Ascending aorta (tissue), 2 donors: ENCODE measurements at regions not wholly inside any gene's neighbourhood (a gene's known extent, or its start where the extent isn't known, plus 50 kb on each side); places are given as distances from the start of the nearest gene placed in this dataset.

Experiments
- DNase-seq, 2 donors: peaks; one replicate each; pipeline ENCODE4 v3.0.0-alpha.2; 2019; ENCODE audit warnings: low spot score in 2 of 2
- H3K27ac ChIP-seq, 2 donors: fragments of 200-600 bp; sonication (generic); one replicate each; pipeline ENCODE4 v1.5.1; 2016 to 2017; ENCODE audit warnings: mild to moderate bottlenecking in 1 of 2
- H3K27me3 ChIP-seq: fragments of 200-600 bp; sonication (generic); one replicate; pipeline ENCODE4 v1.5.1; 2017
- H3K36me3 ChIP-seq, 2 donors: fragments of 200-600 bp; sonication (generic); one replicate each; pipeline ENCODE4 v1.5.1; 2016
- H3K4me1 ChIP-seq, 2 donors: fragments of 200-600 bp; sonication (generic); one replicate each; pipeline ENCODE4 v1.5.1; 2016 to 2017; ENCODE audit warnings: mild to moderate bottlenecking in 1 of 2
- H3K4me3 ChIP-seq, 2 donors: fragments of 200-600 bp; sonication (generic); one replicate each; pipeline ENCODE4 v1.5.1; 2016 to 2017; ENCODE audit warnings: mild to moderate bottlenecking in 1 of 2
- H3K9me3 ChIP-seq, 2 donors: fragments of 200-600 bp; sonication (generic); one replicate each; pipeline ENCODE4 v1.5.1; 2016
- intact Hi-C: fragments of 100-400 bp; cut with DNase I; formaldehyde crosslinking; loops from one replicate; pipeline ENCODE4 v1.15.1; 2023
- TF ChIP-seq, protein P1 (sequence below), 3 experiments: fragments of 200-600 bp in 2 of 3; fragments of 450-650 bp in 1 of 3; sonication (generic) in 2 of 3; IDR thresholded peaks; one replicate each; pipeline ENCODE4 v1.5.1; 2016 to 2019; ENCODE audit warnings: antibody characterized with exemption in 3 of 3, mild to moderate bottlenecking in 1 of 3, moderate library complexity in 1 of 3

GRCh38 chr22:49589811-49590210, 237.9 kb downstream of the BRD1 start:
- H3K27me3 ChIP-seq, result no peaks in the 10 kb centered on the region
- H3K4me3 ChIP-seq, result no peak overlapping the region
- H3K4me1 ChIP-seq, result no peaks in the 10 kb centered on the region
- no peaks in the 10 kb centered on the region for H3K36me3 ChIP-seq
- H3K9me3 ChIP-seq, result no peaks in the 10 kb centered on the region
- H3K27ac ChIP-seq, result no peak overlapping the region
- TF ChIP-seq, protein P1, sequence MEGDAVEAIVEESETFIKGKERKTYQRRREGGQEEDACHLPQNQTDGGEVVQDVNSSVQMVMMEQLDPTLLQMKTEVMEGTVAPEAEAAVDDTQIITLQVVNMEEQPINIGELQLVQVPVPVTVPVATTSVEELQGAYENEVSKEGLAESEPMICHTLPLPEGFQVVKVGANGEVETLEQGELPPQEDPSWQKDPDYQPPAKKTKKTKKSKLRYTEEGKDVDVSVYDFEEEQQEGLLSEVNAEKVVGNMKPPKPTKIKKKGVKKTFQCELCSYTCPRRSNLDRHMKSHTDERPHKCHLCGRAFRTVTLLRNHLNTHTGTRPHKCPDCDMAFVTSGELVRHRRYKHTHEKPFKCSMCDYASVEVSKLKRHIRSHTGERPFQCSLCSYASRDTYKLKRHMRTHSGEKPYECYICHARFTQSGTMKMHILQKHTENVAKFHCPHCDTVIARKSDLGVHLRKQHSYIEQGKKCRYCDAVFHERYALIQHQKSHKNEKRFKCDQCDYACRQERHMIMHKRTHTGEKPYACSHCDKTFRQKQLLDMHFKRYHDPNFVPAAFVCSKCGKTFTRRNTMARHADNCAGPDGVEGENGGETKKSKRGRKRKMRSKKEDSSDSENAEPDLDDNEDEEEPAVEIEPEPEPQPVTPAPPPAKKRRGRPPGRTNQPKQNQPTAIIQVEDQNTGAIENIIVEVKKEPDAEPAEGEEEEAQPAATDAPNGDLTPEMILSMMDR (IDR thresholded peaks at IDR 0.05), result no peak
- intact Hi-C loops, result no loop called here
- no peak for DNase-seq

- Histone ChIP-seq H3K4me1 (no peaks in the 10 kb centered on the region), H3K4me3 (no peak overlapping the region), H3K9me3 (no peaks in the 10 kb centered on the region), H3K36me3 (no peaks in the 10 kb centered on the region), H3K27me3 (no peaks in the 10 kb centered on the region), H3K27ac (no peak overlapping the region)
- TF ChIP-seq, protein P1 (IDR thresholded peaks at IDR 0.05), result no peak
- intact Hi-C loops, result no loop called here
- DNase-seq, result no peak
These were observed 238.4 kb downstream of the BRD1 start for GRCh38 chr22:49589301-49589700.

GRCh38 chr22:49588739-49589138, 238.9 kb downstream of the BRD1 start:
- no peaks in the 10 kb centered on the region for H3K4me1 ChIP-seq
- TF ChIP-seq, protein P1 (IDR thresholded peaks at IDR 0.05), result no peak
- H3K27me3 ChIP-seq, result no peaks in the 10 kb centered on the region
- intact Hi-C loops, result no loop called here
- no peak overlapping the region for H3K27ac ChIP-seq
- DNase-seq, result no peak
- no peak overlapping the region for H3K4me3 ChIP-seq
- H3K9me3 ChIP-seq, result no peaks in the 10 kb centered on the region
- H3K36me3 ChIP-seq, result no peaks in the 10 kb centered on the region

DNA sequence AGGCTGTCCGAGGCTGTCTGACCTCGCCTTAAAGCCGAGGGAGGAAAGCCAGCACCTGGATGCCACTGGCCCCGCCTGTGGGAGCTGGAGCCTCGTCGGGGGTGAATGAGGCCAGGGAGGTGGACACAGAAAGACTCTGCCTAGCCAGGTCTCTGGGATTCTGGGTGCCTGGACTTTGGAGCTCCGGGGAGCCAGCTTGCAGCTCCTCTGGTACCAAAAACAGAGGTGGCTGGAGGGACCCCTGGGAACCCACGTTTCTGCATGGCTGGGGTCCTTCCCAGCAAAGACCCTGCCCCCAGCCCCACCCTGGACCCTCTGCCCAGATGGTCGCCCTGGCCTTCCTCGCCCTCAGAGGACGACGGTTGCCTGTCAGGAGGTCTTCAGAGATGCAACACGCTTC, 239.7 kb downstream of the BRD1 start:
- Histone ChIP-seq H3K27me3 (no peaks in the 10 kb centered on the region), H3K4me1 (no peaks in the 10 kb centered on the region), H3K36me3 (no peaks in the 10 kb centered on the region), H3K27ac (no peak overlapping the region), H3K4me3 (no peak overlapping the region), H3K9me3 (no peaks in the 10 kb centered on the region)
- TF ChIP-seq, protein P1 (IDR thresholded peaks at IDR 0.05), result no peak
- intact Hi-C loops, result no loop called here
- no peak for DNase-seq

DNA sequence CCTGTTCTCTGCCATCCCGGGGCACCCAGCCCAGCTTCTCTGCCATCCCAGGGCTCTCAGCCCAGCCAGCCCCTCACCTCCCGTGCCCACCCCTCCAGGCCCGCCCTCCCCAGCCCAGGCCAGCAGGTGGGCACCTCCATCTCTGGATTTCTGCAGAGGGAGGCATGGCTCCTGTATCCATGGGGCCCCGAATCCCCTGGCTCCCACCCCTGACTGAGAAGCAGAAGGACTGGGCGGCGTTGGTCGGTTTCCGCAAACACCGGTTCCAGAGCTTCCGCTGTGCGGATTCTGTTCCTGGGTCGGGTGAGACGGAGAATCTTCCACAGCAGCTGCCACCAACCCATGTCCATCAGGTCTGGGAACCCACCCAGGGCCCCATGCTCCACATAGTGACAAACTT, 240.3 kb downstream of the BRD1 start:
- Histone ChIP-seq H3K4me3 (no peak overlapping the region), H3K36me3 (no peaks in the 10 kb centered on the region), H3K4me1 (no peaks in the 10 kb centered on the region), H3K27me3 (no peaks in the 10 kb centered on the region), H3K27ac (no peak overlapping the region), H3K9me3 (no peaks in the 10 kb centered on the region)
- TF ChIP-seq, protein P1 (IDR thresholded peaks at IDR 0.05), result no peak
- intact Hi-C loops, result no loop called here
- no peak for DNase-seq

GRCh38 chr22:49586873-49587272, 240.8 kb downstream of the BRD1 start:
- no peak overlapping the region for H3K27ac ChIP-seq
- H3K36me3 ChIP-seq, result no peaks in the 10 kb centered on the region
- H3K9me3 ChIP-seq, result no peaks in the 10 kb centered on the region
- TF ChIP-seq, protein P1 (IDR thresholded peaks at IDR 0.05), result no peak
- no peaks in the 10 kb centered on the region for H3K4me1 ChIP-seq
- intact Hi-C loops, result no loop called here
- no peaks in the 10 kb centered on the region for H3K27me3 ChIP-seq
- no peak for DNase-seq
- H3K4me3 ChIP-seq, result no peak overlapping the region
